ENCODE measurements at regions not wholly inside any gene's neighbourhood (a gene's known extent, or its start where the extent isn't known, plus 50 kb on each side); places are given as distances from the start of the nearest gene placed in this dataset.

DNA sequence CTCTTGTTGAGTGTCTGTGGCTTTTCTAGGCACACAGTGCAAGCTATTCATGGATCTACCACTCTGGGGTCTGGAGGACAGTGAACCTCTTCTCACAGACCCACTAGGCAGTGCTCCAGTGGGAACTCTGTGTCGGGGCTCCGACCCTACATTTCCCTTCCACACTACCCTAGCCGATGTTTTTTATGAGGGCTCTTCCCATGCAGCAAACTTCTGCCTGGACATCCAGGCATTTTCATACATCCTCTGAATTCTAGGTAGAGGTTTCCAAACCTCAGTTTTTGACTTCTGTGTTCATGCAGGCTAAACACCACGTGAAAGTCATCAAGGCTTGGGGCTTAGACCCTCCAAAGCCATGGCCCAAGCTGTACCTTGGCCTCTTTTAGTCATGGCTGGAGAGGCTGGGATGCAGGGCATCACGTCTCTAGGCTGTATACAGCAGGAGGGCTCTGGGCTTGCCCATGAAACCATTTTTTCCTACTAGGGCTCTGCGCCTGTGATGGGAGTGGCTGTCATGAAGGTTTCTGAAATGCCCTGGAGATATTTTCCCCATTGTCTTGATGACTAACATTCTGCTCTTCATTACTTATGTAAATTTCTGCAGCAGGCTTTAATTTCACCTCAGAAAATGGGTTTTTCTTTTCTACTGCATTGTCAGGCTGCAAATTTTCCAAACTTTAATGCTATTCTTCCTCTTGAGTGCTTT, 249.8 kb upstream of the CPEB2 start:
- DNase-seq = no peak

DNA sequence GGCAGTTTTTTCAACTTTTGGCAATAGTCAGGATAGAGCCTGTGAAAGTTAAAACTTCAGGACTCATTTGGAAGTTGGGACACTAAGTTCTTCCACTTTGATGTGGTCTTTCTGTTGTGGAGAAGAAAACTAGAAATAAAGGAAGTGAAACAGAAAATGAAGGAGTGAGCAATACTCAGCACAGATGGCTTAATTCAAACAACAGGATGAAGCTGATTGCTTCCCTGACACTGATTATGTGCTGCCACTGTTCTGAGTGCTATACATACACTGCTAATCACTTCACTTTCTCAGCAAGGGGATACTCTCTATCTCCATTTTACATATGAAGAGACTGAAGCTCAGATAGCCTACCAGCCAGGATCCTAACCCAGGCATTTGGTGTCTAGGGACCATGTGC, 235.1 kb upstream of the CPEB2 start:
- DNase-seq = no peak

DNA sequence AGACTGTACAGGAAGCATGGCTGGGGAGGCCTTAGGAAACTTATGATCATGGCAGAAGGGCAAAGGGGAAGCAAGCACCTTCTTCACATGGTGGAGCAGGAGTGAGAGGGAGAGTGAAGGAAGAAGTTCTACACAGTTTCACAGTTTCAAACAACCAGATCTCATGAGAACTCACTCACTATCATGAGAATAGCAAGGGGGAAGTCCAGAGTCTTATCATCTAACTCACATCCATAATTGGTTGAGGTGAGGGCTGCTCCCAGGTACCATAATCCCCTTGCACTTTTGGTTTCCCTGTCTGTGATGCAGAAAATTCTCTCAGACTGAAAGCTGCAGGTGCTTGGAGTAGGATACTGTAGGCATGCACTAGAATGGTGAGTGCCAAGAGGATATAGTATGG, 233.8 kb upstream of the CPEB2 start:
- DNase-seq = no peak

GRCh38 chr4:14769993-14770392, 232.3 kb upstream of the CPEB2 start:
- DNase-seq = no peak

DNA sequence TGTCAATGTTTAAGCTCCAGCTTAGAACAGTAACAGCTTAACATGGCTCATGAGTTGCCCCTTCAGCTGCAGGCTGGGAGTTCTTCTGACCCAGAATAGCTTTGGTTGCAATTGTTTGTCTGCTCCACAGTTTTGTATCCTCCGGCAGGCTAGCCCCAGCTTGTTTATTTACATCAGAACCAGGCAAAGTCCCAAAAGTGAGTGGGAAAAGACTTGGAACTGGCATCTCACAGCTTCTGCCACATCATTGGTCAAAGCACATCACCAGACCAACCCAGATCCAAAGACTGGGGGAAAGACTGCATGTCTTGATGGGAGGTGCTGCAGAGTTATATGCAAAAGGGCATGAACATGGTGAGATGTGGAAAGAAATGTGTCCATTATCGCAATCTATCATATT, 231.2 kb upstream of the CPEB2 start:
- no peak for DNase-seq

DNA sequence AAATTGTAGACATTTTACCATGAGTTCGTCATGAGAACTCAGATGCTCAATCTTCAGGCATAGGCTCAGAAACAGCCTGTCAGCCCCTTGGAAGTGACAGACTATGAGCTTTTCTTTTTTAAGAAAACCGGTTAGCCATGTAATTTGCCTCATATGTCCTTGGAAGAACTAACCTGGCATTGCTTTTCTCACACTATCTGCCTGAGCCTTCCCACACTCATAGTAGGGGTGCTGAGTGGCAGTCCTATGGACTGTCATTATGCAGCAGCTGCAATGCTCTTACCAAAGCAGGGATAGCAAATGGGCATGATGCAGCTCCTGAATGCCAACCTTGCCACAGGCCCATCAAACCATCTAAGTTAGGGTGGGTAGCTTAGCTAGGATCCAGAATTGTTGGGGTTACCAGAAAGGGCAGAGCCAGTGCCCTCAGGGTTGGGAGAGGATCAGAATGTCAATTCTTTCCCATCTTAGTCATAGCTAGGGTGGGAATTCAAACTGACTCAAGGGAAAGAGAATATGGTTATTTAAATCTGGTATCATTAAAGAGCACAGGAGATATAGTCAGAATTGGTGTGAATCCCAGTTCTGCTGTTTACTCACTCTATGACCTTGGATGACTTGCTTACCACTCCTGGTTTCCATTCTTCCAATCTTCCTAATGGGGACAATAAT, 230.6 kb upstream of the CPEB2 start:
- DNase-seq = no peak

GRCh38 chr4:14772388-14772787, 229.9 kb upstream of the CPEB2 start:
- DNase-seq = no peak

DNA sequence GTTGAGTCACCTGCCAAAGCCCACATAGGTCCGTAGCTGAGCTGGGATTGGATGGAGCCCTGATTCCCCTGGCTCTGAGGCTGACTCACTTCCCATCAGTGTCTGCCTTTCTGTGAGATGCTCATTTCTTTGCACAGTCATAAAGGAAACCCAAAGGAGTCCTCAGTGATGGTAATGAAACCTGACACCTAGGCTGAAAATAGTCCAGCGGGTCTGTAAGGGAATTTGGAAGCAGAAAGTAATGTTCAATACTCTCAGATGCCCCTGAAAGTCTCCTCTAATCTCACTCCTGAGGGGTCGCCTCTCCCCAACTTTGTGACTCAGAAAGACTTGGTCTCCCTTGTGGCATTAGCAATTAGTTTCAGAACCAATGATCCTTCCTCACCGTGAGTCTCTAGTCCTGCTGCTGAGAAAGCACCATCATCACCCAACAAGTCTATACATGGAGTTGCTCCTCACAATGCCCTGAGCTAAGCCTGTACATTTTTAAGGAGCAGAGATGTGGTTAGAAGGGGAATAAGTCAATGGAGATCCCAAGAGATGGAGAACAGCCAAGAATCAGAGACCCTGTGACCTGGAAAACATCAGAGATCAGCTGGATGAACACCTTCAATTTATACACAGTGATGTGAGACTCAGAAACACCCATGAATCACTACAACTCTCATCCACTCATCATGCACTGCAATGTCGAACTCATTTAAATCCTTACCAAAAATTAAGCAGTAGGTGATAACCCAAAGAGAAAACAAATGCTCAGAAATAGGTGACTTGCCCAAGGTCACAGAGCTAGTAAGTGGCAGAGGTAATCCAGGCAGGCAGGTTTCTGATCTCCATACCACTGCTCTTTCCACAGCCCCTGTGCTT, 219.0 kb upstream of the CPEB2 start:
- DNase-seq = peak in 1 of 2 experiments; percentile 9

GRCh38 chr4:14787221-14787620, 215.1 kb upstream of the CPEB2 start:
- no peak for DNase-seq

- DNase-seq = no peak
Observed at GRCh38 chr4:14787894-14788293, 214.4 kb upstream of the CPEB2 start.

DNA sequence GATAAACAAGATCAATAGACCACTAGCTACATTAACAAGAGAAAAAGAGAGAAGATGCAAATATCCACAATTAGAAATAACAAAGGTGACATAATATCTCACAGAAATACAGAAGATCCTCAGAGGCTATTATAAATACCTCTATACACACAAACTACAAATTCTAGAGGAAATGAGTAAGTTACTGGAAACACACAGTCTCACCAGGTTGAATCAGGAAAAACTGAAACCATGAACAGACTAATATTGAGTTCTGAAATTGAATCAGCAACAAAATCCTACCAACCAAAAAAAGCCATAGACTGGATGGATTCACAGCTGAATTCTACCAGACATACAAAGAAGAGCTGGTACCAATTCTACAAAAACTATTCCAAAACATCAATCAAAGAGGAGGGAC, 211.8 kb upstream of the CPEB2 start:
- no peak for DNase-seq

GRCh38 chr4:14792702-14793227, 209.5 kb upstream of the CPEB2 start:
- DNase-seq = no peak

DNA sequence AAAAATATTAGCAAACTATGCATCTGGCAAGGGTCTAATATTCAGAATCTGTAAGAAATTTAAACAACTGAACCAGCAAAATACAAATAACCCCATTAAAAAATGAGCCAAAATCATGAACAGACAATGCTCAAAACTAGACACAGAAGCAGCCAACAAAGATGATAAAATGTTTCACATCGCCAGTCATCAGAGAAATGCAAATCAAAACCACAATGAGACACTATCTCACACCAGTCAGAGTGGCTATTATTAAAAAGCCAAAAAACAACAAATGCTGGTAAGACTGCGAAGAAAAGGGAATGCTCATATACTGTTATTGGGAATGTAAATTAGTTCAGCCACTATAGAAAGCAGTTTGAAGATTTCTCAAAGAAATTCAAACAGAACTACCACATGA, 201.3 kb upstream of the CPEB2 start:
- no peak for DNase-seq

GRCh38 chr4:14802596-14802995, 199.7 kb upstream of the CPEB2 start:
- no peak for DNase-seq

DNA sequence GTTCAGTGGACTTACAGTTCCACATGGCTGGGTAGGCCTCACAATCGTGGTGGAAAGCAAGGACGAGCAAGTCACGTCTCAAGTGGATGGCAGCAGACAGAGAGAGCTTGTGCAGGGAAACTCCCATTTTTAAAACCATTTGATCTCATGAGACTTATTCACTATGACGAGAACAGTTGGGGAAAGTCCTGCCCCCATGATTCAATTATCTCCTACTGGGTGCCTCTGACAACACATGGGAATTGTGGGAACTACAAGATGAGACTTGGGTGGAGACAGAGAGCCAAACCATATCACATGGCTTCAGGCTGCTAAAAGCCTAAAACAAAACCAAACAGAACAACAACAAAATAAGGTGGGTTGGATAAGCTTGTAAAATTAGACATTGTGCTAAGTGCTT, 194.4 kb upstream of the CPEB2 start:
- DNase-seq = no peak

GRCh38 chr4:14809203-14809602, 193.1 kb upstream of the CPEB2 start:
- no peak for DNase-seq

DNA sequence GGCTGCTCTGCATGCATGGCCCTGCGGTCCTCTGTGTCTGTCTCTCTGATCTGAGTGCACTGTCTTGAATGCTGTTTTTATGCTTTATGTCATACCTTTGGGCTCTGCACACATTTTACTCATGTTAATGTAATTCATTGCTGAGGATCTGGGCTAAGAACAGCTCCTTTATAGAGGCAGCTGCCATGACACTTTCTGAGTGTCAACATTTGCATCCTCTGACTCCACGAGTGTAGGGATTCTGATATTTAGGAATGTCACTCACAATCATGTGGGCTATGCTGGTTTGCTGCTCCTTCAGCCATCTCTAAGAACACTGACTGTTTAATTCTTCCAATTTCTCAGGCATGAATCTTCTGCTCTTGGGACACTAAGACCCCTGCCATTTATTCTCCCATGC, 192.2 kb upstream of the CPEB2 start:
- no peak for DNase-seq

- no peak for DNase-seq
Observed at GRCh38 chr4:14810568-14810967, 191.7 kb upstream of the CPEB2 start.

- DNase-seq = no peak
Observed at GRCh38 chr4:14812101-14812500, 190.2 kb upstream of the CPEB2 start.

DNA sequence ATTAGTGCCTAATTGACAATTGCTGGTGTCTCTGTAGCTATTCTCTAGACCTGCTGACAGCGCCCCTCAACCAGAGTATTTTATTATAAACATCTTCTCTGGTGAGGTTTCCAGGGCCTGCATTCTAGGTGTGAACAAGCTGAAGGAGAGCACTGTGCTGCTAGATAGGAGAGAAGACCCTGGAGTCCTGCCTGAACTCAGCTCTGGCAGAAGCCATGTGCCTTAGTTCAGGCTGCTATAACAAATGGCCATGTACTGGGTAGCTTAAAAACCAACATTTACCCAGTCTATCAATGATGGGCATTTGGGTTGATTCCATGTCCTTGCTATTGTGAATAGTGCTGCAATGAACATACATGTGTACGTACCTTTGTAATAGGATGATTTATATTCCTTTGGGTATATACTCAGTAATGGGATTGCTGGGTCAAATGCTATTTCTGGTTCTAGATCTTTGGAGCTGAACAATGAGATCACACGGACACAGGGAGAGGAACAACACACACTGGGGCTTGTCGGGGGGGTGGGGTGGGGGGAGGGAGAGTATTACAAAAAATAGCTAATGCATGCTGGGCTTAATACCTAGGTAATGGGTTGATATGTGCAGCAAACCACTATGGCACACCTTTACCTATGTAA, 185.5 kb upstream of the CPEB2 start:
- no peak for DNase-seq

GRCh38 chr4:14824189-14824588, 178.1 kb upstream of the CPEB2 start:
- no peak for DNase-seq

DNA sequence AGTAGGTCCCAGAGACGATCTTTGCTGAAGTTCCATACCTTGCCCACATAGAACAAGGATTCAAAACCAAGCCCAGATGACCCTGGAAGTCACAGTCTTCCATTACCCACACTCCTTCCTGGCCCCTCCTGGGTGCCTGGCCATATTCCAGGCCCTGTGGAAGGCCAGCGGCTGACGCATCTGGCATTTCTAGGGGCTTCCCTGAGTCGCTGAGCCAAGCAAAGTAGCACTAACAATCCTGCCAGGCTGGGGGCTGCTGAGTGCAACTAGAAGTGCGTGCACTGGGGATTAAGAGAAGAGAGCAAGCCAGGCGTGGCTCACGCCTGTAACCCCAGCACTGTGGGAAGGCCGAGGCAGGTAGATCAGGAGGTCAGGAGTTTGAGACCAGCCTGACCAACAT, 175.2 kb upstream of the CPEB2 start:
- no peak for DNase-seq

DNA sequence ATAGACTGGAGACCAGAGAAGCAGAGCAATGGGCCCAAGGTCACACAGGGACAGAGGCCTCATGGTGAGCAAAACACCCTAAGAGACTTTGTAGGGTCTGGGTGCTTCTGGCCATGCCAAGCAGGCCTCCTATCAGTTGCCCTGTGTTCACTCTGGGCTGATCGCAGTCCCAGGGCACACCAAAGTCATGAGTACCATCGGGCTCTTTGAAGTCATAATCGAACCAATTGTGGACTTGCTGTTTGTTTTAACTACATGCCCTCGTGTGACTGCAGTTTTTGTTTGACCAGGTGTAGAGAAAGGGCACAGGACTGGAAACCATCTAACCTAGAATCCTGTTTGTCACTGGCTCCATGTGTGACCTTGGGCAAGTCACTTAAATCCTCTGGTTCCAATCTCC, 172.5 kb upstream of the CPEB2 start:
- DNase-seq = no peak

Data from SW 1271 (cell line).